ENCODE measurements at regions not wholly inside any gene's neighbourhood (a gene's known extent, or its start where the extent isn't known, plus 50 kb on each side); places are given as distances from the start of the nearest gene placed in this dataset.

DNA sequence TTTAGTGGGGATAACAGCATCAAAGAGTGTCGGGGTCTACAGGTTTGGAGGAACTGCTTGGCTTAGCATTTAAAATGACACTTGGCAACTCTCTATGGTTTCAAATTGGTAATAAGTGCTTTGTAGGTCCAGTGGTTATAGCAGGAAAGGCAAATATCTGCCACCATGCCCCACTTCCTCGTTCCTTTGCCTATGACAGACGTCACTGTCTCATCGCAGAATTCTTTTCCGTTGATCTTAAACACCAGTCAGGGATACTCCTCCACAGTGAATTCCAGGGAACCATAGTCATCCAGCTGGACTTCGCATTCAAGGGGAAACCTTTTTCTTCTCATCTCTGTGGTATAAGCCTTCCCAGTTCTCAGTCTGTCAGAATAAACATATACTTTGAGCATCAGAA, 319.1 kb downstream of the GPAT3 start:
- TF ChIP-seq CTCF (IDR thresholded peaks at IDR 0.05) = no peak
- no peaks in the 10 kb centered on the region for H3K27me3 ChIP-seq (ENCODE audit: low read depth)
- DNase-seq (no peak), ATAC-seq (no peak)
- H3K27ac ChIP-seq = no peak overlapping the region
- no peak overlapping the region for H3K4me3 ChIP-seq
- peaks cover 12% of the 10 kb centered on the region for H3K4me1 ChIP-seq
- no peaks in the 10 kb centered on the region for H3K36me3 ChIP-seq
- no peaks in the 10 kb centered on the region for H3K9me3 ChIP-seq
- intact Hi-C loops (cut with DNase I) = no loop called here

GRCh38 chr4:83852085-83852451, 316.2 kb downstream of the GPAT3 start:
- Histone ChIP-seq H3K27me3 (ENCODE audit: low read depth) (no peaks in the 10 kb centered on the region), H3K4me1 (peaks cover 12% of the 10 kb centered on the region), H3K36me3 (no peaks in the 10 kb centered on the region), H3K27ac (no peak overlapping the region), H3K4me3 (no peak overlapping the region), H3K9me3 (no peaks in the 10 kb centered on the region)
- intact Hi-C loops (cut with DNase I) = no loop called here
- no peak for TF ChIP-seq CTCF (IDR thresholded peaks at IDR 0.05)
- ATAC-seq = no peak
- no peak for DNase-seq

GRCh38 chr4:83851261-83852084, 315.6 kb downstream of the GPAT3 start:
- Histone ChIP-seq H3K36me3 (no peaks in the 10 kb centered on the region), H3K4me3 (no peak overlapping the region), H3K27ac (no peak overlapping the region), H3K9me3 (no peaks in the 10 kb centered on the region), H3K27me3 (ENCODE audit: low read depth) (no peaks in the 10 kb centered on the region), H3K4me1 (peaks cover 12% of the 10 kb centered on the region)
- DNase-seq (no peak), ATAC-seq (peak; percentile 69 to 94)
- no peak for TF ChIP-seq CTCF (IDR thresholded peaks at IDR 0.05)
- intact Hi-C loops (cut with DNase I) = no loop called here

DNA sequence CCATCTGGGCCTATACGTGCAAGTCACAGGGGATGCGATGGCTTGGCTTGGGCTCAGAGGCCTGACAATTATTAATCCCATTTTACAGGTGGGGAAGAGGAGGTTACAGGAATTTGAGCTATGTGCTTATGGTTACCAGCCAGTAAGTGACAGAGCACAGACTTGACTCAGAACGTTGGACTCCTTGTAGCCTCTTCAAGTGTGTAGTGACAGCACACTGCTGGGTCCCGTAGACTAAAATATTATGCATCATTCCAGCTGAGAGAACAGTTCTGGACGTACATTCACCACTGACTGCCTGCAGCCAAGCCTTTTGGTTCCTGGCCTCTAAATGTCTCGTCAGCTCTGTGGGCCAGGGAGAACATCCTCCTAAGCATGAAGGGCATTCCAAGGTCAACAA, 314.5 kb downstream of the GPAT3 start:
- Histone ChIP-seq H3K4me1 (peaks cover 12% of the 10 kb centered on the region), H3K36me3 (no peaks in the 10 kb centered on the region), H3K9me3 (no peaks in the 10 kb centered on the region), H3K27ac (no peak overlapping the region), H3K27me3 (ENCODE audit: low read depth) (no peaks in the 10 kb centered on the region), H3K4me3 (no peak overlapping the region)
- no peak for DNase-seq
- intact Hi-C loops (cut with DNase I) = no loop called here
- TF ChIP-seq CTCF (IDR thresholded peaks at IDR 0.05) = no peak
- ATAC-seq = peak; percentile 27 to 61

DNA sequence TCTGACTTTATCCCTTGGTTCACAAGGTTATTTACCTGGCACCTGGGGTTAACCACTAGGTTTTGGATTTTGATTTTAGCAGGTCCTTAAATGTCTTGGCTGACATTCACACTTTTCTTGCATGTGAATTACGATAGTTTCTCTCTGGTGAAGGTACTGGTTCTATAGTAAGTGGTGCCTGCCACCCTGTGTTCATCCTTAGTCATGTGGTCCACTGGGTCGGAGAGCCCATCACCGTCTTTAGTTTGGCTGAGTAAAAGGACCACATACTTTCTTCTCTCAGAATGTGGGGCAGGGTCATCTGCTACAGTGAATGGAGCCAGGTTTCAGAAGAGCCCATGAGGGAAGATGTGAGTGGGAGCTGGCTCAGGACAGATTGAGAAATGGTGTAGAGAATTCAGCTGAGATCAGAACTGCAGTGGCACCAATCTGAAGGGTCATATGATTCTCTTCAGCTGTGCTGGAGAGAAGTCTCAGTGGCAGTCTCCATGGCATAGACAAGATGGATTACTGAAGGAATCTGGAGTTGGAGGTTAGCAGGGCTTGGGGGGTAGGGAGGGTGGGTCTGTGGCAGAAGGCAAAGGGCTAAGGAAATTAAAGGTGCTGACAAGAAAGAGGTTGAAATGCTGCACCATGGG, 310.4 kb downstream of the GPAT3 start:
- no peak for TF ChIP-seq CTCF (IDR thresholded peaks at IDR 0.05)
- H3K4me1 ChIP-seq = peaks cover 7% of the 10 kb centered on the region
- ATAC-seq (no peak), DNase-seq (no peak)
- H3K9me3 ChIP-seq = no peaks in the 10 kb centered on the region
- H3K36me3 ChIP-seq = no peaks in the 10 kb centered on the region
- no peak overlapping the region for H3K4me3 ChIP-seq
- no peaks in the 10 kb centered on the region for H3K27me3 ChIP-seq (ENCODE audit: low read depth)
- H3K27ac ChIP-seq = no peak overlapping the region
- intact Hi-C loops (cut with DNase I) = no loop called here
